HG03565 (cell line): ENCODE measurements at regions not wholly inside any gene's neighbourhood (a gene's known extent, or its start where the extent isn't known, plus 50 kb on each side); places are given as distances from the start of the nearest gene placed in this dataset.

ENCODE experiments used
- ATAC-seq: cut with Tn5 transposase; IDR thresholded peaks from one replicate; pipeline ENCODE4 v1.9.1; 2021; ENCODE audit warnings: mild to moderate bottlenecking, moderate library complexity; ENCODE audit not compliant: unreplicated experiment

DNA sequence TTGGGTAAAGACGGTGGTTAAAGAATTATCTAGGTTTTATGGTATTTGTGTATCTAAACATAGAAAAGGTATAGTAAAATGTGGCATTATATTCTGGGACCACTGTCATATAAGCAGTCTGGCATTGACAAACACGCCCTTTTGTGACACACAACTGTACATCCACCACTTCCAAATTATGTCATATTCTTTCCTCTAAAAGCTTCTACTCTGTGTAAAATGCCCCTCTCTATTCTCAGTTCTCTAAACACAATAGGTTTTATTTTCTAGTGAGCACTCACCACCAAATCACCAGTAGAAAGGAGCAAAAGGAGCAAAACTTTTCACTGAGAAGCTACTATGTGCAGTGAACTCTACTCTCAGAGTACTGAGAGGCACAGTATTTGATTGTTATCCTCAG lies 88.1 kb upstream of the PIEZO2 start:
- ATAC-seq: no peak

GRCh38 chr18:11237066-11237465 lies 87.7 kb upstream of the PIEZO2 start:
- ATAC-seq: no peak

GRCh38 chr18:11224153-11224552 lies 74.8 kb upstream of the PIEZO2 start:
- ATAC-seq: no peak

DNA sequence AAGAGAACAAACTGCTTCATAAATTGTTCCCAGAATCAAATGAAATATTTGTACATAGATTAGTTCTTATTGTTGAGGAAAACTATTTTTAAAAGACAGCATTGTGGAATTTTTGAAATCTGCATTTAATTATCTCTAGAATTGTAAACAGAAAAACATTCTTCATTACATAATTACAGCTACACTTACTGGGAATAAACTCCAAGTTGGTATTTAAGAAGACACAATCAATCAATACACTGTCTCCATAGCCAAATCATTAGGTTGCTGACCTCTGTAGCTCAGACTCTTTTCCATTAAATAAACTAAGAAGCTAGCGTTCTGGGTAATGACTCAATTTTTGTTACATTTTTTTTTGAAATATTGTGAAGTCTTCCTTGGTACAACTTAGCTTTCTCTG lies 70.2 kb upstream of the PIEZO2 start:
- no peak for ATAC-seq

DNA sequence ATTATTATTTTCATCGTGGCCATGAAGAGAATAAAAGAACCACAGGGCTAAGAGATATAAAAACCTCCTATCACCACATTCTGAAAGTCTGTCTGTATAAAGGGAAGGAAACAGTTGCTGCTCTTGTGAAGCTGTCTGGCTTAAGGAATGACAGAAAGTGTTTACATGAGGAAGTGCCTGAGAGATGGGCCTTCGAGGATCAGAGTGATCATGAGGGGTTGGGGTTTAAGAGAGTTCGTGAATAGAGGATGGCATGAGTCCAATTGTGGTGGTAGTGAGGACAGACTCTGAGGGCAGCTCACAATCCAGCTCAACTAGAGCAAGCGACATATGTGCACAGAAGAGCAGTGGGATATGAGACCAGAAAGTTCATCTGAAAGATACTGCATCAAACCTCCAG lies 65.8 kb upstream of the PIEZO2 start:
- no peak for ATAC-seq

- ATAC-seq: no peak
Observed at GRCh38 chr18:11204020-11204419, 54.7 kb upstream of the PIEZO2 start.

DNA sequence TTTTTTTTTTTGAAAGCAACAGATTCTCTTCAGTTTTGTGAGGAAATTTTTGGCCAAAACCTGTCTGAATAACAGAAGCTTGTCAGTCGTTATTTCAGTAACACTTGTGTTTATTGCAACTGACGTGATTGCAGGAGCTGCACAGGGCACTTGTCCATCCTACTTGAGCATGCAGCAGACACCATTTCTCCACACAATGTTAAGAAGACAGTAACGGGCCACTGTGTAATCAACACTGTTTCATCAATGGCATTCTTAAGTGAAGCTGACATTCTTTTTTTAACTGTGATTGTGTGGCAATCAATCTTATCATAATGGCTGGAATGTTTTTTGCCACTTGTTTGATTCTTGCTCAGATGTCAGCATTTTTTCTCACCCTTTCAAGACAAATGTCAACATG lies 50.1 kb upstream of the PIEZO2 start:
- ATAC-seq: no peak
